ENCODE measurements at regions not wholly inside any gene's neighbourhood (a gene's known extent, or its start where the extent isn't known, plus 50 kb on each side); places are given as distances from the start of the nearest gene placed in this dataset.

GRCh38 chr10:3943695-3944257 is 158.8 kb upstream of the KLF6 start:
- no peak for DNase-seq (ENCODE audit: extremely low read depth, low read depth)
- TF ChIP-seq CTCF (IDR thresholded peaks at IDR 0.05; ENCODE audit: low read depth, low read length, missing control alignments) = no peak
- no peak overlapping the region for H3K4me3 ChIP-seq (replicated peaks; ENCODE audit: low read depth, low read length)

- no peak for TF ChIP-seq CTCF (IDR thresholded peaks at IDR 0.05; ENCODE audit: low read depth, low read length, missing control alignments)
These were observed 158.0 kb upstream of the KLF6 start for GRCh38 chr10:3942937-3943489.

GRCh38 chr10:3941676-3942075 is 156.7 kb upstream of the KLF6 start:
- TF ChIP-seq CTCF (IDR thresholded peaks at IDR 0.05; ENCODE audit: low read depth, low read length, missing control alignments) = no peak
- H3K4me3 ChIP-seq (replicated peaks; ENCODE audit: low read depth, low read length) = no peak overlapping the region
- DNase-seq (ENCODE audit: extremely low read depth, low read depth) = no peak

More at GRCh38 chr10:3942937-3943489, 158.0 kb upstream of the KLF6 start:
- no peak for DNase-seq (ENCODE audit: extremely low read depth, low read depth)
- H3K4me3 ChIP-seq (replicated peaks; ENCODE audit: low read depth, low read length) = no peak overlapping the region

GRCh38 chr10:3936422-3937040 is 151.5 kb upstream of the KLF6 start:
- DNase-seq (ENCODE audit: extremely low read depth, low read depth) = no peak
- no peak overlapping the region for H3K4me3 ChIP-seq (replicated peaks; ENCODE audit: low read depth, low read length)

GRCh38 chr10:3935933-3936359 is 150.9 kb upstream of the KLF6 start:
- DNase-seq (ENCODE audit: extremely low read depth, low read depth) = no peak
- no peak for TF ChIP-seq CTCF (IDR thresholded peaks at IDR 0.05; ENCODE audit: low read depth, low read length, missing control alignments)
- no peak overlapping the region for H3K4me3 ChIP-seq (replicated peaks; ENCODE audit: low read depth, low read length)

More at GRCh38 chr10:3936422-3937040, 151.5 kb upstream of the KLF6 start:
- TF ChIP-seq CTCF (IDR thresholded peaks at IDR 0.05; ENCODE audit: low read depth, low read length, missing control alignments) = no peak

GRCh38 chr10:3935141-3935540 is 150.1 kb upstream of the KLF6 start:
- no peak for TF ChIP-seq CTCF (IDR thresholded peaks at IDR 0.05; ENCODE audit: low read depth, low read length, missing control alignments)
- no peak for DNase-seq (ENCODE audit: extremely low read depth, low read depth)
- peak overlapping the region; percentile 14 for H3K4me3 ChIP-seq (replicated peaks; ENCODE audit: low read depth, low read length)
